ENCODE measurements at regions not wholly inside any gene's neighbourhood (a gene's known extent, or its start where the extent isn't known, plus 50 kb on each side); places are given as distances from the start of the nearest gene placed in this dataset.

DNA sequence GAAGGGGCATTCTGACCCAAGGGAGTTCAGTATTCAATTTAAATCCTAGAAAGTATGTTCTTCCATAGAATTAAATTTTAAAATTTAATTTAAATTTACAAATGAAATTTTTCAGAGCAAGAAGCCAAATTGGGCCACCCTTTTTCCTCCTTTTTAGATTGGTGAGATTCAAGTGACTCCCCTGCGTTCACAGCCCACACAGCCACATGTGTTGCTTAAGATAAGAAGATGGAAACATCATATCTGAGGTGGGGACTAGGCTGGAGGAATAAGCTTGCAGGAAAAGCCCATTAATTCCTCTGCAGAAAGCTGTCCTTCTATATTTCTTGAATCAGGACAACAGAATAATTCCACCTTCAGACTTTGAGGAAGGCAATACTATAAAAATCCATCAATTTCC is 392.7 kb upstream of the ZNF507 start:
- Histone ChIP-seq H4K20me1 (replicated peaks in 1 of 2; ENCODE audit: control insufficient read depth in 1 of 2, insufficient read depth in 2 of 2, low read length in 2 of 2) (no peaks in the 10 kb centered on the region), H3K4ac (replicated peaks; ENCODE audit: insufficient read length, low read depth, low read length) (no peak overlapping the region), H3K79me1 (ENCODE audit: low read depth, low read length) (no peaks in the 10 kb centered on the region), H4K91ac (replicated peaks; ENCODE audit: insufficient read length, low read length) (no peak overlapping the region), H3K36me3 (ENCODE audit: control insufficient read depth in 2 of 4, insufficient read depth in 4 of 4, low read length in 3 of 4) (no peaks in the 10 kb centered on the region), H3K27me3 (replicated peaks in 1 of 4; ENCODE audit: control insufficient read depth in 3 of 4, extremely low read depth in 1 of 4, insufficient read depth in 3 of 4, low read length in 3 of 4) (no peaks in the 10 kb centered on the region), H3K14ac (ENCODE audit: insufficient read length) (no peak overlapping the region), H3K27ac (ENCODE audit: low read depth, low read length) (no peak overlapping the region), H2BK20ac (ENCODE audit: low read length) (no peak overlapping the region), H3K56ac (replicated peaks; ENCODE audit: insufficient read length, low read depth, low read length) (no peak overlapping the region), H2BK15ac (ENCODE audit: low read length) (no peak overlapping the region), H2BK12ac (ENCODE audit: low read depth, low read length) (no peak overlapping the region), H3K4me2 (ENCODE audit: insufficient read depth in 1 of 2, low read depth in 2 of 2, low read length in 2 of 2) (no peak overlapping the region), H2AFZ (ENCODE audit: low read length) (no peak overlapping the region), H3K79me2 (ENCODE audit: control insufficient read depth in 1 of 2, insufficient read depth in 2 of 2, low read length in 2 of 2) (no peaks in the 10 kb centered on the region), H3K18ac (ENCODE audit: extremely low read depth, low read length) (no peak overlapping the region), H3K4me1 (replicated peaks in 1 of 4; ENCODE audit: control insufficient read depth in 3 of 4, insufficient read depth in 4 of 4, low read length in 3 of 4) (no peaks in the 10 kb centered on the region), H3K23me2 (ENCODE audit: low read depth, low read length) (no peaks in the 10 kb centered on the region), H2BK5ac (ENCODE audit: low read depth, low read length) (no peak overlapping the region), H3K9me3 (ENCODE audit: insufficient read depth in 2 of 2, low read depth in 1 of 2, low read length in 1 of 2) (no peaks in the 10 kb centered on the region), H3K9ac (replicated peaks in 1 of 4; ENCODE audit: extremely low read depth in 1 of 4, low read depth in 3 of 4, low read length in 3 of 4) (no peak overlapping the region), H2BK120ac (replicated peaks; ENCODE audit: low read depth, low read length) (no peak overlapping the region), H4K8ac (ENCODE audit: extremely low read depth, insufficient read depth, low read length) (no peak overlapping the region), H4K5ac (ENCODE audit: insufficient read length, low read depth, low read length) (no peak overlapping the region), H3K4me3 (ENCODE audit: extremely low read depth in 1 of 4, insufficient read depth in 2 of 4, low read depth in 3 of 4, low read length in 4 of 4) (no peak overlapping the region), H3K23ac (ENCODE audit: insufficient read length) (no peak overlapping the region), H2AK5ac (ENCODE audit: low read depth, low read length) (no peak overlapping the region)
- TF ChIP-seq RAD21 (IDR thresholded peaks at IDR 0.05 in 1 of 2, conservative IDR thresholded peaks at IDR 0.05 in 1 of 2; ENCODE audit: low read depth in 2 of 2, low read length in 2 of 2), result no peak
- no peak for TF ChIP-seq MAFK (IDR thresholded peaks at IDR 0.05; ENCODE audit: low read depth, low read length)
- no peak for TF ChIP-seq RNF2 (IDR thresholded peaks at IDR 0.05; ENCODE audit: borderline replicate concordance, low read depth, low read length, missing control alignments, poor library complexity, severe bottlenecking)
- no peak for TF ChIP-seq TAF1 (IDR thresholded peaks at IDR 0.05; ENCODE audit: low read depth, low read length)
- TF ChIP-seq KDM4A (IDR thresholded peaks at IDR 0.05; ENCODE audit: low read depth, low read length, severe bottlenecking), result no peak
- no peak for TF ChIP-seq SIN3A (conservative IDR thresholded peaks at IDR 0.05 in 1 of 2, IDR thresholded peaks at IDR 0.05 in 1 of 2; ENCODE audit: low read depth in 1 of 2, low read length in 2 of 2)
- no peak for TF ChIP-seq JUND (IDR thresholded peaks at IDR 0.05; ENCODE audit: low read length)
- TF ChIP-seq, protein P1, sequence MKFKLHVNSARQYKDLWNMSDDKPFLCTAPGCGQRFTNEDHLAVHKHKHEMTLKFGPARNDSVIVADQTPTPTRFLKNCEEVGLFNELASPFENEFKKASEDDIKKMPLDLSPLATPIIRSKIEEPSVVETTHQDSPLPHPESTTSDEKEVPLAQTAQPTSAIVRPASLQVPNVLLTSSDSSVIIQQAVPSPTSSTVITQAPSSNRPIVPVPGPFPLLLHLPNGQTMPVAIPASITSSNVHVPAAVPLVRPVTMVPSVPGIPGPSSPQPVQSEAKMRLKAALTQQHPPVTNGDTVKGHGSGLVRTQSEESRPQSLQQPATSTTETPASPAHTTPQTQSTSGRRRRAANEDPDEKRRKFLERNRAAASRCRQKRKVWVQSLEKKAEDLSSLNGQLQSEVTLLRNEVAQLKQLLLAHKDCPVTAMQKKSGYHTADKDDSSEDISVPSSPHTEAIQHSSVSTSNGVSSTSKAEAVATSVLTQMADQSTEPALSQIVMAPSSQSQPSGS (IDR thresholded peaks at IDR 0.05; ENCODE audit: low read length), result no peak
- ChIA-PET POLR2A (ENCODE audit: partially characterized antibody) (no interaction called here), CTCF (ENCODE audit: partially characterized antibody) (no interaction called here)
- DNase-seq (ENCODE audit: low read depth in 1 of 2, low spot score in 2 of 2) (no peak), FAIRE-seq (no peak)
- 94% methylated on average over 1 of the region's 1 CpG; no CpG with 5 or more reads in 1 of the 2 experiments for WGBS, 2 experiments (ENCODE audit: extremely low coverage in 1 of 2, insufficient coverage in 1 of 2, insufficient read length in 1 of 2, insufficient replicate concordance in 2 of 2, low coverage in 1 of 2, low lambda C conversion rate in 2 of 2, missing lambda C conversion rate in 1 of 2)
